ENCODE measurements at regions not wholly inside any gene's neighbourhood (a gene's known extent, or its start where the extent isn't known, plus 50 kb on each side); places are given as distances from the start of the nearest gene placed in this dataset.
"Not testable (repeated sequence)": the region's sequence is repeated elsewhere in the genome, so short reads cannot be mapped to it uniquely, and the experiment has no call there.

- no peaks in the 10 kb centered on the region for H3K9me3 ChIP-seq (ENCODE audit: severe bottlenecking)
- H3K4me3 ChIP-seq (ENCODE audit: low read depth, low read length), result no peak overlapping the region
Measured at GRCh38 chr12:128025589-128026245, 241.3 kb upstream of the TMEM132C start.

DNA sequence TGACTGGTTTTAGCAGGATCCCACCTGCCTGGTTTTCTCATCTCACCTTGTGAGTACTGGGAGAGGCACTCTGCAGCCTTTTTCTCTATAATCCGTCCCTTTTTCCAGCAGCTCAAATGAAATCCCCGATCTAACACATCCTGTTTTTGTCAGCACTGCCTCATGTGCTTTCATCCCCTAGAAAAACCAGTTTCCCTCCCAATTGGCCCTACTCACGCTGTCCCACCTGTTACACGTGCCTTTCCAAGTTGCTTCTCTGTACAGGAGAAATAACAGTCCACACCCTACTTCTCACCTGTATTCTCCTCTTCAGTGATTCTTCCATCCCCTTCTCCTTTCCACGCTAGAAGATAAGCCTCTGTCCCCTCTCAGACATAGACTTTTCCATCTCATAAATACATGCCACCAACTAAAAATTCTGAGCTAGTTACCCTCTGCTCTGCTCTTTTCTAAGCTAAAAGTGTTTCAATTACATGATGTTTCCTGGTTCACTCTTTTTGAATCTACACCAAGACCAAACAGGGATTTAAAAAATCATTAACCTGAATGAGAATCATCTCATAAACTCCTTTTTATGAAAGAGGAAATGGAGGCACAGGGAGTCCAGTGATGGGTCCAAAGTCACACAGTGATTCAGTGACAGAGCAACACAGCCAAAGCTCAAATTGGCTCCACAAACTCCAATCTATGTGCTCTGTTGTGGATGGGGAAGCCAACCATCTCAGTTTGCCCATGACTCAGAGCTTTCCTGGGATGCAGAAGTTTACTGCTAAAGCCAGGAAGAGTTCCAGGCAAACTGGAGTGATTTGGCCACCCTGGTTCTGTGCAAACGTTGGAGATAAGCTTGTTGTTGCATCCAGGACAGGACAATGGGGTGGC, 240.0 kb upstream of the TMEM132C start:
- TF ChIP-seq, protein P1, sequence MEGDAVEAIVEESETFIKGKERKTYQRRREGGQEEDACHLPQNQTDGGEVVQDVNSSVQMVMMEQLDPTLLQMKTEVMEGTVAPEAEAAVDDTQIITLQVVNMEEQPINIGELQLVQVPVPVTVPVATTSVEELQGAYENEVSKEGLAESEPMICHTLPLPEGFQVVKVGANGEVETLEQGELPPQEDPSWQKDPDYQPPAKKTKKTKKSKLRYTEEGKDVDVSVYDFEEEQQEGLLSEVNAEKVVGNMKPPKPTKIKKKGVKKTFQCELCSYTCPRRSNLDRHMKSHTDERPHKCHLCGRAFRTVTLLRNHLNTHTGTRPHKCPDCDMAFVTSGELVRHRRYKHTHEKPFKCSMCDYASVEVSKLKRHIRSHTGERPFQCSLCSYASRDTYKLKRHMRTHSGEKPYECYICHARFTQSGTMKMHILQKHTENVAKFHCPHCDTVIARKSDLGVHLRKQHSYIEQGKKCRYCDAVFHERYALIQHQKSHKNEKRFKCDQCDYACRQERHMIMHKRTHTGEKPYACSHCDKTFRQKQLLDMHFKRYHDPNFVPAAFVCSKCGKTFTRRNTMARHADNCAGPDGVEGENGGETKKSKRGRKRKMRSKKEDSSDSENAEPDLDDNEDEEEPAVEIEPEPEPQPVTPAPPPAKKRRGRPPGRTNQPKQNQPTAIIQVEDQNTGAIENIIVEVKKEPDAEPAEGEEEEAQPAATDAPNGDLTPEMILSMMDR (IDR thresholded peaks at IDR 0.05; ENCODE audit: low read depth, low read length), result no peak
- no peaks in the 10 kb centered on the region for H3K36me3 ChIP-seq
- H3K27me3 ChIP-seq (ENCODE audit: insufficient read depth, low read depth, severe bottlenecking), result no peaks in the 10 kb centered on the region
- no peak overlapping the region for H3K4me3 ChIP-seq (ENCODE audit: low read depth, low read length)
- no peak for DNase-seq
- no peak overlapping the region for H3K27ac ChIP-seq
- H3K9me3 ChIP-seq (ENCODE audit: severe bottlenecking), result no peaks in the 10 kb centered on the region

More at GRCh38 chr12:128025589-128026245, 241.3 kb upstream of the TMEM132C start:
- TF ChIP-seq, protein P1 (IDR thresholded peaks at IDR 0.05; ENCODE audit: low read depth, low read length), result no peak
- Histone ChIP-seq H3K27ac (no peak overlapping the region), H3K36me3 (no peaks in the 10 kb centered on the region), H3K27me3 (ENCODE audit: insufficient read depth, low read depth, severe bottlenecking) (no peaks in the 10 kb centered on the region)
- no peak for DNase-seq

DNA sequence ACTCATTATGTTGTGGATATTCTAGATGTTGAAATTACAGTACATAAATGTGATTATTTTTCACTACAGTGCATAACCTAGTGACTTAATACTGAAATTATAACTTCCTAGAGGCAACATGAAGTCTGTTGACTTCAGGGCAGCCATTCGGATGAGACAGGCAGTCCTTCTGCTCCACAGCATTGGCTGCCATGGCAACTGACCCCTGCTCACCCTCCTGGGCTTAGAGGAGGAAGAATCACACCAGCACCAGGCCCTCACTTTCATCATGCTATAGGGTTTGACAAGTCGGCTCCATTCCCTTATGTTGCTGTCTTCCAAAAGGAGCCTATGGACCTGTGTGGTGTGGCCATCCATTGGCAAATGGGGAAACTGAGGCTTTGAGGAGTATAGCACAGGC, 233.5 kb upstream of the TMEM132C start:
- DNase-seq, result no peak
- TF ChIP-seq, protein P1 (IDR thresholded peaks at IDR 0.05; ENCODE audit: low read depth, low read length), result no peak
- H3K9me3 ChIP-seq (ENCODE audit: severe bottlenecking), result no peaks in the 10 kb centered on the region
- no peak overlapping the region for H3K27ac ChIP-seq
- no peak overlapping the region for H3K4me3 ChIP-seq (ENCODE audit: low read depth, low read length)
- H3K27me3 ChIP-seq (ENCODE audit: insufficient read depth, low read depth, severe bottlenecking), result no peaks in the 10 kb centered on the region
- H3K36me3 ChIP-seq, result no peaks in the 10 kb centered on the region

DNA sequence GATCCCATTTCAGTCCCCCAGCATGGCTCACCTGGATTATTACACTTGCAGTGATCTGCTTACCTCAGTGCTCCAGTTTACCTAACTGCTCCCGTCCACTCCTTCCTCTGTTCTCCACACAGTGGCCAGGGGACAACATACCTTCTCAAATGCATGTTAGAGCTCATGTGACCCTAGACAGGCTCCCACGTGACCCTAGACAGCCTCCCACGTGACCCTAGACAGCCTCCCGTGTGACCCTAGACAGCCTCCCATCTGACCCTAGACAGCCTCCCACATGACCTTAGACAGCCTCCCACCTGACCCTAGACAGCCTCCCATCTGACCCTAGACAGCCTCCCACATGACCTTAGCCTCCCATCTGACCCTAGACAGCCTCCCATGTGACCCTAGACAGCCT, 226.0 kb upstream of the TMEM132C start:
- DNase-seq, result no peak
- H3K27ac ChIP-seq, result no peak overlapping the region
- H3K36me3 ChIP-seq, result no peaks in the 10 kb centered on the region
- no peak overlapping the region for H3K4me3 ChIP-seq (ENCODE audit: low read depth, low read length)
- TF ChIP-seq, protein P1 (IDR thresholded peaks at IDR 0.05; ENCODE audit: low read depth, low read length), result no peak
- no peaks in the 10 kb centered on the region for H3K9me3 ChIP-seq (ENCODE audit: severe bottlenecking)
- H3K27me3 ChIP-seq (ENCODE audit: insufficient read depth, low read depth, severe bottlenecking), result no peaks in the 10 kb centered on the region

DNA sequence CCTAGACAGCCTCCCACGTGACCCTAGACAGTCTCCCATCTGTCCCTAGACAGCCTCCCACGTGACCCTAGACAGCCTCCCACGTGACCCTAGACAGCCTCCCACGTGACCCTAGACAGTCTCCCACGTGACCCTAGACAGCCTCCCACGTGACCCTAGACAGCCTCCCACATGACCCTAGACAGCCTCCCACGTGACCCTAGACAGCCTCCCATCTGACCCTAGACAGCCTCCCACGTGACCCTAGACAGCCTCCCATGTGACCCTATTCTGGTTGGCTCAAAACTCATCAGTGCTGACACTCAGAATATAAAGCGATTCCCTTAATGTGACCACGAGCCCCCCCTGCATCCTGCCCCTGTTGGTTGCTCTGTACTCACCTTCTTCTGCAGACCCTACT, 224.7 kb upstream of the TMEM132C start:
- H3K36me3 ChIP-seq; H3K27ac ChIP-seq; H3K27me3 ChIP-seq (ENCODE audit: insufficient read depth, low read depth, severe bottlenecking); H3K4me3 ChIP-seq (ENCODE audit: low read depth, low read length); DNase-seq; H3K9me3 ChIP-seq (ENCODE audit: severe bottlenecking): not testable (repeated sequence)

- H3K9me3 ChIP-seq (ENCODE audit: severe bottlenecking), result no peaks in the 10 kb centered on the region
Measured at GRCh38 chr12:128042825-128043224, 224.1 kb upstream of the TMEM132C start.

More at GRCh38 chr12:128042825-128043224, 224.1 kb upstream of the TMEM132C start:
- no peaks in the 10 kb centered on the region for H3K36me3 ChIP-seq
- no peaks in the 10 kb centered on the region for H3K27me3 ChIP-seq (ENCODE audit: insufficient read depth, low read depth, severe bottlenecking)
- TF ChIP-seq, protein P1 (IDR thresholded peaks at IDR 0.05; ENCODE audit: low read depth, low read length), result no peak
- no peak overlapping the region for H3K4me3 ChIP-seq (ENCODE audit: low read depth, low read length)
- no peak overlapping the region for H3K27ac ChIP-seq
- no peak for DNase-seq
